ENCODE measurements at regions not wholly inside any gene's neighbourhood (a gene's known extent, or its start where the extent isn't known, plus 50 kb on each side); places are given as distances from the start of the nearest gene placed in this dataset.

DNA sequence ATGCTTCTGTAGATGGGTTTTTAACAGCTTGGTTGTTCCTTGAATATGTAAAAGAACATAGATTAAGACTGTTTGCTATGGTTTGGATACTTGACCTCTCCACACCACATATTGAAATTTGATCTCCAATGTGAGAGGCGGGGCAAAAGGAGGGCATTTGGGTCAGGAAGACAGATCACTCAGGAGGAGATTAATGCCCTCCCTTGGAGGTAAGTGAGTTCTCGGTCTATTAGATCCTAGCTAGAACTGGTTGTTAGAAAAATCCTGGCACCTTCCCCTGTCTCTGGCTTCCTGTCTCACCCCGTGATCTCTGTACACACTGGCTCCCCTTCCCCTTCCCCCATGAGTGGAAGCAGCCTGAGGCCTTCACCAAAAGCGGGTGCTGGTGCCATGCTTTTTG lies 281.1 kb upstream of the ANKRD55 start:
- 90% methylated on average over 4 of the region's 4 CpGs for WGBS
- H3K27ac ChIP-seq: no peak overlapping the region
- TF ChIP-seq POLR2AphosphoS5 (IDR thresholded peaks at IDR 0.05) (no peak), POLR2A (IDR thresholded peaks at IDR 0.05) (no peak)
- TF ChIP-seq, protein P1, sequence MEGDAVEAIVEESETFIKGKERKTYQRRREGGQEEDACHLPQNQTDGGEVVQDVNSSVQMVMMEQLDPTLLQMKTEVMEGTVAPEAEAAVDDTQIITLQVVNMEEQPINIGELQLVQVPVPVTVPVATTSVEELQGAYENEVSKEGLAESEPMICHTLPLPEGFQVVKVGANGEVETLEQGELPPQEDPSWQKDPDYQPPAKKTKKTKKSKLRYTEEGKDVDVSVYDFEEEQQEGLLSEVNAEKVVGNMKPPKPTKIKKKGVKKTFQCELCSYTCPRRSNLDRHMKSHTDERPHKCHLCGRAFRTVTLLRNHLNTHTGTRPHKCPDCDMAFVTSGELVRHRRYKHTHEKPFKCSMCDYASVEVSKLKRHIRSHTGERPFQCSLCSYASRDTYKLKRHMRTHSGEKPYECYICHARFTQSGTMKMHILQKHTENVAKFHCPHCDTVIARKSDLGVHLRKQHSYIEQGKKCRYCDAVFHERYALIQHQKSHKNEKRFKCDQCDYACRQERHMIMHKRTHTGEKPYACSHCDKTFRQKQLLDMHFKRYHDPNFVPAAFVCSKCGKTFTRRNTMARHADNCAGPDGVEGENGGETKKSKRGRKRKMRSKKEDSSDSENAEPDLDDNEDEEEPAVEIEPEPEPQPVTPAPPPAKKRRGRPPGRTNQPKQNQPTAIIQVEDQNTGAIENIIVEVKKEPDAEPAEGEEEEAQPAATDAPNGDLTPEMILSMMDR (IDR thresholded peaks at IDR 0.05): no peak
- no peaks in the 10 kb centered on the region for H3K4me1 ChIP-seq (replicated peaks)
- H3K27me3 ChIP-seq (replicated peaks; ENCODE audit: insufficient read depth): no peaks in the 10 kb centered on the region
- intact Hi-C loops (cut with DNase I): no loop called here
- no peak for DNase-seq (ENCODE audit: low spot score)
- H3K9me3 ChIP-seq: no peaks in the 10 kb centered on the region
- no peaks in the 10 kb centered on the region for H3K36me3 ChIP-seq
- H3K4me3 ChIP-seq: no peak overlapping the region

DNA sequence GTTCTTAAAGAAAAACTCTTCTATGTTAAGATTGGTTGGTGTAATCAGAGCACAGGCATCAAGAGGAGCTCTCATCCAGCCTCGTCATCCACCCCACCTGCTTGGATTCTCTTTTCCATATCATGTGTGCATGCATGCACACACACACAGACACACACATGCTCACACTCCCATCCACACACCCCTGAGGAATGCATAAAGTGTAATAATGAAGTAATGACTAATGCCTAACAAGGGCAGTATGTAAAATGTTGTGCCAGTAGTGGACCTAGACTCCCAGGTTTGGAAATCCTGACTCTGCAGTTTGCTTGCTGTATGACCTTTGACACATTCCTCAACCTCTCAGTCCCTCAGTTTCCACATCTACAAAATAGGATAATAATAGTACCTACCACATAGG lies 280.0 kb upstream of the ANKRD55 start:
- DNase-seq (ENCODE audit: low spot score): no peak
- H3K9me3 ChIP-seq: no peaks in the 10 kb centered on the region
- intact Hi-C loops (cut with DNase I): no loop called here
- WGBS: 0% methylated on average over 1 of the region's 1 CpG
- H3K4me3 ChIP-seq: no peak overlapping the region
- H3K4me1 ChIP-seq (replicated peaks): no peaks in the 10 kb centered on the region
- no peak overlapping the region for H3K27ac ChIP-seq
- H3K36me3 ChIP-seq: no peaks in the 10 kb centered on the region
- no peaks in the 10 kb centered on the region for H3K27me3 ChIP-seq (replicated peaks; ENCODE audit: insufficient read depth)
- TF ChIP-seq POLR2AphosphoS5 (IDR thresholded peaks at IDR 0.05) (no peak), POLR2A (IDR thresholded peaks at IDR 0.05) (no peak)
- TF ChIP-seq, protein P1 (IDR thresholded peaks at IDR 0.05): no peak

DNA sequence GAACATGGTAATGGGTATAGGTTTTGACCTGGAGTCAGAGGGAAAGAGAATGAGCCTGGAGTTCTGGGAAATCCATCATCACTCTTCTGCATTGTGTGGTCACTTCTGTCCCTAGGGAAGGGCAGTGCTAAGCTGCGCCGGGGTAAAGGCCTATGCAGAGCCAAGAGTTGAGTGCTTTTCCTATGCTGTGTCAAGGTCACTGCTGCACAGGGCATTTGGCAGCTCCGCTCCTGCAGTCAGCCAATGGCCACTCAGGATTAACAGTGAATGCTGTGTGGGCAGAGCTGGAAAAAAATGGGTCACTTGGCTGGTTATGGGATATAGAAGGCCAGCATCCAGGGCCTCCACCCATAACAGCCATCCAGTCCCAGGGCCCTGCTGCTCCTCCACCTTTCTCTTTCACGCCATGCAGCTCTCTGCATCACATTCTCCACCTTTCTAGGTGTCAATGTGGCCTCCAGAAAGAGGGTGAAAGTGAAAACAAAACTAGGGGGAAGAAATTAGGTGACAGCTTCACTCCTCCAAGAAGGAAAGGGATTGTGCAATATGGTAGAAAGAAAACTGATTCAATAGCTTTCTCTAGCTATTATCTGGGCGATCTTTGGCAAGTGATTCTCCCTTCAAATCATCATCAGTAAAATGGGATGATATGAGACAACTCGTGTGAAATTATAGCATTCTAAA lies 279.3 kb upstream of the ANKRD55 start:
- Histone ChIP-seq H3K9me3 (no peaks in the 10 kb centered on the region), H3K27ac (no peak overlapping the region), H3K4me3 (no peak overlapping the region), H3K4me1 (replicated peaks) (no peaks in the 10 kb centered on the region), H3K36me3 (no peaks in the 10 kb centered on the region), H3K27me3 (replicated peaks; ENCODE audit: insufficient read depth) (no peaks in the 10 kb centered on the region)
- 76% methylated on average over 6 of the region's 6 CpGs for WGBS
- TF ChIP-seq POLR2A (IDR thresholded peaks at IDR 0.05): no peak
- TF ChIP-seq, protein P1 (IDR thresholded peaks at IDR 0.05): no peak
- no peak for TF ChIP-seq POLR2AphosphoS5 (IDR thresholded peaks at IDR 0.05)
- intact Hi-C loops (cut with DNase I): no loop called here
- no peak for DNase-seq (ENCODE audit: low spot score)

DNA sequence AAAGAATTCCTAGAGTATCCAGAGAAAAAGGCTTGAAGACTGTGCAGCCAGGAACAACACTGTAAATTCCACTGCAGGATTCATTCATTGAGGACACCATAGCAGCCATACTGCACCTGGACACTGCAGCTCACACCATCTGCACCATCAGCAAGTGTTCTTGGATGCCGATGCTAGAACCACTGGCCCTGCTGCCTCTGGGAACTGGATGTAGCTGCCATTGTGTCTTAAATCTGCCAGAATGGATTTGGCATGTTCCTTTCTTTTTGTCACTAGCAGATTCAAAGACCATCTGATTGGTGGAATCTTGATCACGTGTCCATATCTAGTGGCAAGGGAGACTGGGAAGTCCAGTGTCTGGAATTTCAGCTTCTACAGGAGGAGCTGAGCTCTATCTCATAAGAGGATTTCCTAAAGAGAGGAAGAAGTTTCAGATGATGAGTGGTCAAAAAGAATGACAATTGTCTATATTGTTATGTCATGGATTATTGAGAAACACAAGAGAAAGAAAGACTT lies 278.3 kb upstream of the ANKRD55 start:
- H3K27ac ChIP-seq: no peak overlapping the region
- no peaks in the 10 kb centered on the region for H3K27me3 ChIP-seq (replicated peaks; ENCODE audit: insufficient read depth)
- no peak overlapping the region for H3K4me3 ChIP-seq
- no peaks in the 10 kb centered on the region for H3K36me3 ChIP-seq
- TF ChIP-seq, protein P1 (IDR thresholded peaks at IDR 0.05): no peak
- TF ChIP-seq POLR2AphosphoS5 (IDR thresholded peaks at IDR 0.05) (no peak), POLR2A (IDR thresholded peaks at IDR 0.05) (no peak)
- no peak for DNase-seq (ENCODE audit: low spot score)
- intact Hi-C loops (cut with DNase I): no loop called here
- 98% methylated on average over 2 of the region's 2 CpGs for WGBS
- no peaks in the 10 kb centered on the region for H3K4me1 ChIP-seq (replicated peaks)
- no peaks in the 10 kb centered on the region for H3K9me3 ChIP-seq

DNA sequence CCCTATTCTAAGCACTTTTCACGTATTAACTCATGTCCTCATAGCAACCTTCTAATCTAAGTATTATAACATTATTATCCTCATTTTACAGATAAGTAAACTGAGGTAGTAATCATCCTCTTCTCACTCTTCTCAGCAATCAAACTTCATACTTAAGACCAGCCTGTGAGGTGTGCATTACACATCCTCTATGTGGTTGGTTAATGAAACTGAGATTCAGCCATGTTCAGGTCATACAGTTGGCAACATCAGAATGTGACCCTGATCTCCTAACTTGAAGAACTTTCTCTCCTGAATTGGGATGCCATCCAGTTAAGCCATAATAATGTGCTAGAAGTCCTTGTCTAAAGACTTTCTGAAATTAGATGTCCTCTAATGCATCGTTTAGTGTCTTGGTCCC lies 275.1 kb upstream of the ANKRD55 start:
- Histone ChIP-seq H3K27ac (no peak overlapping the region), H3K4me3 (no peak overlapping the region), H3K9me3 (no peaks in the 10 kb centered on the region), H3K36me3 (no peaks in the 10 kb centered on the region), H3K4me1 (replicated peaks) (no peaks in the 10 kb centered on the region), H3K27me3 (replicated peaks; ENCODE audit: insufficient read depth) (no peaks in the 10 kb centered on the region)
- intact Hi-C loops (cut with DNase I): no loop called here
- no peak for DNase-seq (ENCODE audit: low spot score)
- 95% methylated on average over 2 of the region's 2 CpGs for WGBS
- TF ChIP-seq POLR2A (IDR thresholded peaks at IDR 0.05): no peak
- TF ChIP-seq POLR2AphosphoS5 (IDR thresholded peaks at IDR 0.05): no peak

Data from prostate gland (tissue), 2 donors.